NB4 (cell line): ENCODE measurements at regions not wholly inside any gene's neighbourhood (a gene's known extent, or its start where the extent isn't known, plus 50 kb on each side); places are given as distances from the start of the nearest gene placed in this dataset.

ENCODE experiments used
- POLR2A ChIP-seq: IDR thresholded peaks from 2 replicates; pipeline ENCODE4 v1.6.1; 2011; ENCODE audit warnings: mild to moderate bottlenecking; ENCODE audit not compliant: insufficient read length; ENCODE audit errors: extremely low read depth
- TF ChIP-seq, protein P1 (sequence below): IDR thresholded peaks from one replicate; pipeline ENCODE4 v1.5.1; 2012; ENCODE audit warnings: low read depth, low read length

- TF ChIP-seq, protein P1, sequence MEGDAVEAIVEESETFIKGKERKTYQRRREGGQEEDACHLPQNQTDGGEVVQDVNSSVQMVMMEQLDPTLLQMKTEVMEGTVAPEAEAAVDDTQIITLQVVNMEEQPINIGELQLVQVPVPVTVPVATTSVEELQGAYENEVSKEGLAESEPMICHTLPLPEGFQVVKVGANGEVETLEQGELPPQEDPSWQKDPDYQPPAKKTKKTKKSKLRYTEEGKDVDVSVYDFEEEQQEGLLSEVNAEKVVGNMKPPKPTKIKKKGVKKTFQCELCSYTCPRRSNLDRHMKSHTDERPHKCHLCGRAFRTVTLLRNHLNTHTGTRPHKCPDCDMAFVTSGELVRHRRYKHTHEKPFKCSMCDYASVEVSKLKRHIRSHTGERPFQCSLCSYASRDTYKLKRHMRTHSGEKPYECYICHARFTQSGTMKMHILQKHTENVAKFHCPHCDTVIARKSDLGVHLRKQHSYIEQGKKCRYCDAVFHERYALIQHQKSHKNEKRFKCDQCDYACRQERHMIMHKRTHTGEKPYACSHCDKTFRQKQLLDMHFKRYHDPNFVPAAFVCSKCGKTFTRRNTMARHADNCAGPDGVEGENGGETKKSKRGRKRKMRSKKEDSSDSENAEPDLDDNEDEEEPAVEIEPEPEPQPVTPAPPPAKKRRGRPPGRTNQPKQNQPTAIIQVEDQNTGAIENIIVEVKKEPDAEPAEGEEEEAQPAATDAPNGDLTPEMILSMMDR: no peak
- no peak for TF ChIP-seq POLR2A
Observed at GRCh38 chr12:68460236-68460635, 128.1 kb upstream of the MDM1 start.
